Liver (tissue), 3 donors: ENCODE measurements at regions not wholly inside any gene's neighbourhood (a gene's known extent, or its start where the extent isn't known, plus 50 kb on each side); places are given as distances from the start of the nearest gene placed in this dataset.

Source experiments
- CTCF ChIP-seq: fragments of 150-350 bp; IDR thresholded peaks from 2 replicates; pipeline ENCODE4 v1.5.1; 2017; ENCODE audit warnings: improper control_type of control experiment, low read depth, low read length; ENCODE audit not compliant: missing input control
- EGR1 ChIP-seq, 2 donors: IDR thresholded peaks; 2 replicates each; pipeline ENCODE4 v1.6.1; 2016 to 2018; ENCODE audit warnings: antibody characterized with exemption in 2 of 2, low read depth in 2 of 2
- FOXA1 ChIP-seq: IDR thresholded peaks from 2 replicates; pipeline ENCODE4 v1.6.1; 2016; ENCODE audit warnings: antibody characterized with exemption
- GABPA ChIP-seq, 2 donors: IDR thresholded peaks in 1 of 2; conservative IDR thresholded peaks in 1 of 2; 2 replicates each; pipeline ENCODE4 v1.6.1; 2016; ENCODE audit warnings: antibody characterized with exemption in 2 of 2, mild to moderate bottlenecking in 1 of 2, moderate library complexity in 1 of 2
- HNF4G ChIP-seq: IDR thresholded peaks from 2 replicates; pipeline ENCODE4 v1.6.1; 2016; ENCODE audit warnings: antibody characterized with exemption
- JUND ChIP-seq, 2 donors: IDR thresholded peaks; 2 replicates each; pipeline ENCODE4 v1.6.1; 2016; ENCODE audit warnings: antibody characterized with exemption in 2 of 2
- MAX ChIP-seq: IDR thresholded peaks from 2 replicates; pipeline ENCODE4 v1.6.1; 2016; ENCODE audit warnings: antibody characterized with exemption
- NR2F2 ChIP-seq: IDR thresholded peaks from 2 replicates; pipeline ENCODE4 v1.6.1; 2016; ENCODE audit warnings: antibody characterized with exemption
- RAD21 ChIP-seq, 2 donors: IDR thresholded peaks; 2 replicates each; pipeline ENCODE4 v1.6.1; 2016; ENCODE audit warnings: antibody characterized with exemption in 2 of 2, mild to moderate bottlenecking in 2 of 2
- REST ChIP-seq: IDR thresholded peaks from 2 replicates; pipeline ENCODE4 v1.6.1; 2016; ENCODE audit warnings: antibody characterized with exemption, mild to moderate bottlenecking
- SP1 ChIP-seq: IDR thresholded peaks from 2 replicates; pipeline ENCODE4 v1.6.1; 2018; ENCODE audit warnings: antibody characterized with exemption, mild to moderate bottlenecking
- TAF1 ChIP-seq: conservative IDR thresholded peaks from 2 replicates; pipeline ENCODE4 v1.6.1; 2016; ENCODE audit warnings: antibody characterized with exemption, mild to moderate bottlenecking
- YY1 ChIP-seq: IDR thresholded peaks from 2 replicates; pipeline ENCODE4 v1.6.1; 2016; ENCODE audit warnings: antibody characterized with exemption, mild to moderate bottlenecking
- ZBTB33 ChIP-seq: IDR thresholded peaks from 2 replicates; pipeline ENCODE4 v1.6.1; 2016; ENCODE audit warnings: antibody characterized with exemption
- donor health status: healthy.
- donor health status: healthy.

GRCh38 chrX:99142745-99143144 is 1267.3 kb downstream of the PCDH19 start:
- TF ChIP-seq CTCF (no peak), ZBTB33 (no peak), MAX (no peak), RAD21 (IDR thresholded peaks at IDR 0.05) (no peak), YY1 (no peak), FOXA1 (no peak), HNF4G (no peak), JUND (IDR thresholded peaks at IDR 0.05) (no peak), EGR1 (IDR thresholded peaks at IDR 0.05; ENCODE audit: low read depth in 2 of 2) (no peak), SP1 (no peak), TAF1 (no peak), GABPA (IDR thresholded peaks at IDR 0.05 in 1 of 2, conservative IDR thresholded peaks at IDR 0.05 in 1 of 2) (no peak), NR2F2 (no peak), REST (no peak)
